Posterior cingulate gyrus (tissue), 11 donors: ENCODE measurements at regions not wholly inside any gene's neighbourhood (a gene's known extent, or its start where the extent isn't known, plus 50 kb on each side); places are given as distances from the start of the nearest gene placed in this dataset.

Experiments used
- DNase-seq, 10 donors: peaks; one replicate each; pipeline versions ENCODE4 v3.0.0 to v3.0.0-alpha.2; 2020 to 2021; ENCODE audit warnings: mixed read lengths in 3 of 10
- intact Hi-C: fragments of 100-400 bp; cut with DNase I; formaldehyde crosslinking; loops from one replicate; pipeline ENCODE4 v1.15.1; 2023

DNA sequence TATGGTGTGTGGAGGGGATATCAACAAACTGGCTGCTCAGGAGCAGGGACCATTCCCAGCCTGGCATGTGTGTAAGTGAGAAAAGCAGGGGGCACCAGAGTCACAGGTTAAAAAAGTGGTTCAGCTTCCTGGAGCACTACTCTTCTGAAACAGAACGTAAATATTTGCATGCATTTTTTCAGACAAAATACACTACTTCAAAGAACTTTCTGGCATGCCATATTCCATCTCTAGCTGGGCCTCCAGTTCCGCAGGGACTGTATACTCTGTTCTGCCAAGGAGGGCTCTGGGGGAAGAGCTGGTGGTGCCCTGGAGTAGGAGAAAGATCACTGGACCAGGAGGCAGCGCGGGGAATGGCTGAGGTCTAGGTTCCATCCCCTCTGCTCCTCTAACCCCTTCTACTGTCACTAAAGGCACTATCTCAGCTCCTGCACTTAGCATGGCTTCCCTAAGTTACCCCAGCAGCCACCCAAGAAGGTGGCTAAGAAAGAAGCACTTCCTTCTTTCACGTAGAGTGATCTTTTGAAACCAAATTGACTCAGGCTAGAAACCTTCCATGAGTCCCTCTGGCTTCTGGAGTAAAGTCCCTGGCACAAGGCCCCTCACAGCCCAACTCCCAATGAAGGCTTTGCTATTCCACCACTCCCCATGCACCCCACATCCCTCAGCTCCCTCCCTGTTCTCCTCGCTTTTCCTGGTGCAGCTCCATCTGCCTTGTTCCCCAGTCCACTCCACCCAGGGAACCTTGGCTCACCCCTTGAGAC lies 57.6 kb upstream of the CABLES1 start:
- peak in 2 of 10 donors; percentile 12 to 22 for DNase-seq
- intact Hi-C loops: no loop called here

DNA sequence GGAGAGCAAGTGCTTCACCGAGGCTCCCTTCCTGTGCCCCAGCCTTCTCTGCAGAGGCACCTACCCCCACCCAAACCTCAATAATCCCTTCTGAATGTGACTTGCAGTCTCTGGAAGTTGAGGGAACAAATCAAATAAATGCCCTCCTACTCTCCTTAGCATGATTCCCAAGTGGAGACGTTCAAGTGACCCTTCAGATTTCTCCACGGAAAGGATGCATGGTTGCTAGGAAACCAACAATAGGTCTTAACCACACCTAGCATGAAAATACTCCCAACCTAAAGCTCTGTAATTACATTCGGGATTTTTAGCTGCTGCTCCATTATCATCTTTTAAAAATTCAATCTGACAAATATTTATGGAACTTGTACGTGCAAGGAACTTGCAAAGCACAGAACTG lies 50.2 kb upstream of the CABLES1 start:
- intact Hi-C loops: no loop called here
- DNase-seq: no peak
